ENCODE measurements at regions not wholly inside any gene's neighbourhood (a gene's known extent, or its start where the extent isn't known, plus 50 kb on each side); places are given as distances from the start of the nearest gene placed in this dataset.
"Not testable (repeated sequence)": the region's sequence is repeated elsewhere in the genome, so short reads cannot be mapped to it uniquely, and the experiment has no call there.

GRCh38 chr2:186925514-186925913 lies 76.5 kb upstream of the ZSWIM2 start:
- Histone ChIP-seq H3K4me3 (ENCODE audit: low read depth, low read length) (no peak overlapping the region), H3K36me3 (ENCODE audit: control insufficient read depth in 2 of 2, insufficient read depth in 1 of 2, low read length in 2 of 2) (no peaks in the 10 kb centered on the region), H3K27ac (ENCODE audit: extremely low read depth, low read depth, low read length) (no peak overlapping the region), H3K9me3 (ENCODE audit: control insufficient read depth, insufficient read depth, low read depth, low read length) (no peaks in the 10 kb centered on the region), H3K4me1 (ENCODE audit: control insufficient read depth, insufficient read depth, low read length) (no peaks in the 10 kb centered on the region)
- TF ChIP-seq INSM2 (tag by site-specific recombination; IDR thresholded peaks at IDR 0.05) (no peak), ZNF324 (tag by site-specific recombination; IDR thresholded peaks at IDR 0.05) (no peak), GFI1B (tag by site-specific recombination; IDR thresholded peaks at IDR 0.05) (no peak), ZNF239 (tag by site-specific recombination; IDR thresholded peaks at IDR 0.05) (no peak), ZNF138 (tag by site-specific recombination; IDR thresholded peaks at IDR 0.05; ENCODE audit: borderline replicate concordance) (no peak), ZNF704 (tag by site-specific recombination; IDR thresholded peaks at IDR 0.05) (no peak), ZNF174 (tag by site-specific recombination; IDR thresholded peaks at IDR 0.05) (no peak), ZNF121 (tag by site-specific recombination; IDR thresholded peaks at IDR 0.05) (no peak), ZNF777 (tag by site-specific recombination; IDR thresholded peaks at IDR 0.05; ENCODE audit: borderline replicate concordance) (no peak), ZNF335 (tag by site-specific recombination; conservative IDR thresholded peaks at IDR 0.05) (no peak), ZNF791 (tag by site-specific recombination; IDR thresholded peaks at IDR 0.05) (no peak), TSHZ1 (tag by site-specific recombination; IDR thresholded peaks at IDR 0.05; ENCODE audit: borderline replicate concordance) (no peak), ZNF280D (tag by site-specific recombination; IDR thresholded peaks at IDR 0.05) (no peak), ZBTB17 (tag by site-specific recombination; IDR thresholded peaks at IDR 0.05) (no peak)
- POLR2A ChIA-PET = no interaction called here
- CTCF ChIA-PET = no interaction called here

- H3K27ac ChIP-seq (ENCODE audit: extremely low read depth, low read depth, low read length); H3K9me3 ChIP-seq (ENCODE audit: control insufficient read depth, insufficient read depth, low read depth, low read length); H3K4me3 ChIP-seq (ENCODE audit: low read depth, low read length); H3K36me3 ChIP-seq (ENCODE audit: control insufficient read depth in 2 of 2, insufficient read depth in 1 of 2, low read length in 2 of 2); POLR2A ChIA-PET; CTCF ChIA-PET; H3K4me1 ChIP-seq (ENCODE audit: control insufficient read depth, insufficient read depth, low read length): not testable (repeated sequence)
Observed at GRCh38 chr2:186922316-186922715, 73.3 kb upstream of the ZSWIM2 start.

Data from HEK293 (cell line).